SK-N-SH treated with all-trans-retinoic acid at 6 μM for 48 hours (cell line): ENCODE measurements at regions not wholly inside any gene's neighbourhood (a gene's known extent, or its start where the extent isn't known, plus 50 kb on each side); places are given as distances from the start of the nearest gene placed in this dataset.

Experiments used
- ARNTL ChIP-seq: fragments of 450-650 bp; formaldehyde crosslinking; IDR thresholded peaks from 2 replicates; pipeline ENCODE4 v1.5.0; 2020; ENCODE audit warnings: low read depth, mild to moderate bottlenecking, moderate library complexity, borderline replicate concordance
- PATZ1 ChIP-seq: fragments of 250-450 bp; sonication (Bioruptor Pico); IDR thresholded peaks from 2 replicates; pipeline ENCODE4 v1.8.0; 2020; ENCODE audit warnings: mild to moderate bottlenecking, moderate library complexity, borderline replicate concordance
- PPARA ChIP-seq: fragments of 250-450 bp; sonication (Bioruptor Pico); IDR thresholded peaks from 2 replicates; pipeline ENCODE4 v1.5.0; 2020; ENCODE audit warnings: mild to moderate bottlenecking, borderline replicate concordance
- ZFP30 ChIP-seq: fragments of 450-650 bp; formaldehyde crosslinking; IDR thresholded peaks from 2 replicates; pipeline ENCODE4 v1.5.0; 2022; ENCODE audit warnings: mild to moderate bottlenecking, moderate library complexity
- ZNF70 ChIP-seq: fragments of 450-650 bp; formaldehyde crosslinking; IDR thresholded peaks from 2 replicates; pipeline ENCODE4 v1.5.0; 2020; ENCODE audit warnings: mild to moderate bottlenecking, moderate library complexity
- TF ChIP-seq, protein P1 (sequence below): fragments of 250-450 bp; sonication (Bioruptor Pico); IDR thresholded peaks from 2 replicates; pipeline ENCODE4 v1.5.0; 2020; ENCODE audit warnings: mild to moderate bottlenecking, moderate library complexity
- TF ChIP-seq, protein P2 (sequence below): fragments of 250-450 bp; sonication (Bioruptor Pico); IDR thresholded peaks from 2 replicates; pipeline ENCODE4 v1.8.0; 2021; ENCODE audit warnings: low read depth, mild to moderate bottlenecking, moderate library complexity, borderline replicate concordance
- TF ChIP-seq, protein P3 (sequence below): fragments of 250-450 bp; sonication (Bioruptor Pico); IDR thresholded peaks from 2 replicates; pipeline ENCODE4 v1.5.1; 2021; ENCODE audit warnings: mild to moderate bottlenecking, moderate library complexity

- TF ChIP-seq ARNTL (CRISPR knock-in tag) (no peak), ZNF70 (CRISPR knock-in tag) (no peak), ZFP30 (no peak), PATZ1 (CRISPR knock-in tag) (no peak), PPARA (CRISPR knock-in tag) (no peak)
- TF ChIP-seq, protein P1, sequence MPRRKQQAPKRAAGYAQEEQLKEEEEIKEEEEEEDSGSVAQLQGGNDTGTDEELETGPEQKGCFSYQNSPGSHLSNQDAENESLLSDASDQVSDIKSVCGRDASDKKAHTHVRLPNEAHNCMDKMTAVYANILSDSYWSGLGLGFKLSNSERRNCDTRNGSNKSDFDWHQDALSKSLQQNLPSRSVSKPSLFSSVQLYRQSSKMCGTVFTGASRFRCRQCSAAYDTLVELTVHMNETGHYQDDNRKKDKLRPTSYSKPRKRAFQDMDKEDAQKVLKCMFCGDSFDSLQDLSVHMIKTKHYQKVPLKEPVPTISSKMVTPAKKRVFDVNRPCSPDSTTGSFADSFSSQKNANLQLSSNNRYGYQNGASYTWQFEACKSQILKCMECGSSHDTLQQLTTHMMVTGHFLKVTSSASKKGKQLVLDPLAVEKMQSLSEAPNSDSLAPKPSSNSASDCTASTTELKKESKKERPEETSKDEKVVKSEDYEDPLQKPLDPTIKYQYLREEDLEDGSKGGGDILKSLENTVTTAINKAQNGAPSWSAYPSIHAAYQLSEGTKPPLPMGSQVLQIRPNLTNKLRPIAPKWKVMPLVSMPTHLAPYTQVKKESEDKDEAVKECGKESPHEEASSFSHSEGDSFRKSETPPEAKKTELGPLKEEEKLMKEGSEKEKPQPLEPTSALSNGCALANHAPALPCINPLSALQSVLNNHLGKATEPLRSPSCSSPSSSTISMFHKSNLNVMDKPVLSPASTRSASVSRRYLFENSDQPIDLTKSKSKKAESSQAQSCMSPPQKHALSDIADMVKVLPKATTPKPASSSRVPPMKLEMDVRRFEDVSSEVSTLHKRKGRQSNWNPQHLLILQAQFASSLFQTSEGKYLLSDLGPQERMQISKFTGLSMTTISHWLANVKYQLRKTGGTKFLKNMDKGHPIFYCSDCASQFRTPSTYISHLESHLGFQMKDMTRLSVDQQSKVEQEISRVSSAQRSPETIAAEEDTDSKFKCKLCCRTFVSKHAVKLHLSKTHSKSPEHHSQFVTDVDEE (CRISPR knock-in tag): no peak
- TF ChIP-seq, protein P2, sequence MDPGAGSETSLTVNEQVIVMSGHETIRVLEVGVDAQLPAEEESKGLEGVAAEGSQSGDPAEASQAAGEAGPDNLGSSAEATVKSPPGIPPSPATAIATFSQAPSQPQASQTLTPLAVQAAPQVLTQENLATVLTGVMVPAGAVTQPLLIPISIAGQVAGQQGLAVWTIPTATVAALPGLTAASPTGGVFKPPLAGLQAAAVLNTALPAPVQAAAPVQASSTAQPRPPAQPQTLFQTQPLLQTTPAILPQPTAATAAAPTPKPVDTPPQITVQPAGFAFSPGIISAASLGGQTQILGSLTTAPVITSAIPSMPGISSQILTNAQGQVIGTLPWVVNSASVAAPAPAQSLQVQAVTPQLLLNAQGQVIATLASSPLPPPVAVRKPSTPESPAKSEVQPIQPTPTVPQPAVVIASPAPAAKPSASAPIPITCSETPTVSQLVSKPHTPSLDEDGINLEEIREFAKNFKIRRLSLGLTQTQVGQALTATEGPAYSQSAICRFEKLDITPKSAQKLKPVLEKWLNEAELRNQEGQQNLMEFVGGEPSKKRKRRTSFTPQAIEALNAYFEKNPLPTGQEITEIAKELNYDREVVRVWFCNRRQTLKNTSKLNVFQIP (CRISPR knock-in tag): no peak
- TF ChIP-seq, protein P3, sequence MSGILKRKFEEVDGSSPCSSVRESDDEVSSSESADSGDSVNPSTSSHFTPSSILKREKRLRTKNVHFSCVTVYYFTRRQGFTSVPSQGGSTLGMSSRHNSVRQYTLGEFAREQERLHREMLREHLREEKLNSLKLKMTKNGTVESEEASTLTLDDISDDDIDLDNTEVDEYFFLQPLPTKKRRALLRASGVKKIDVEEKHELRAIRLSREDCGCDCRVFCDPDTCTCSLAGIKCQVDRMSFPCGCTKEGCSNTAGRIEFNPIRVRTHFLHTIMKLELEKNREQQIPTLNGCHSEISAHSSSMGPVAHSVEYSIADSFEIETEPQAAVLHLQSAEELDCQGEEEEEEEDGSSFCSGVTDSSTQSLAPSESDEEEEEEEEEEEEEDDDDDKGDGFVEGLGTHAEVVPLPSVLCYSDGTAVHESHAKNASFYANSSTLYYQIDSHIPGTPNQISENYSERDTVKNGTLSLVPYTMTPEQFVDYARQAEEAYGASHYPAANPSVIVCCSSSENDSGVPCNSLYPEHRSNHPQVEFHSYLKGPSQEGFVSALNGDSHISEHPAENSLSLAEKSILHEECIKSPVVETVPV (CRISPR knock-in tag): no peak
Observed at GRCh38 chr11:25593221-25593620, 738.7 kb upstream of the ANO3 start.
